ENCODE measurements at regions not wholly inside any gene's neighbourhood (a gene's known extent, or its start where the extent isn't known, plus 50 kb on each side); places are given as distances from the start of the nearest gene placed in this dataset.

GRCh38 chr5:36815871-36816270 is 60.7 kb upstream of the NIPBL start:
- ATAC-seq (ENCODE audit: low read depth in 2 of 2) (no peak), DNase-seq (no peak)
- Mint-ChIP-seq H3K9me3 (peaks cover 0 to 1% (median 0%) of the 10 kb centered on the region in 7 donors), H3K27me3 (peaks cover 20% of the 10 kb centered on the region), H3K36me3 (no peaks in the 10 kb centered on the region), H3K4me3 (no peak overlapping the region), H3K27ac (no peak overlapping the region), H3K4me1 (no peaks in the 10 kb centered on the region)
- H3K27me3 ChIP-seq (ENCODE audit: control insufficient read depth, insufficient read depth, low read length): no peaks in the 10 kb centered on the region
- H3K27ac ChIP-seq (ENCODE audit: insufficient read depth, low read length, poor library complexity, severe bottlenecking): no peak overlapping the region
- H3K36me3 ChIP-seq (ENCODE audit: control insufficient read depth, insufficient read depth, low read length): no peaks in the 10 kb centered on the region
- H3K4me1 ChIP-seq (ENCODE audit: control insufficient read depth, insufficient read depth, low read length, poor library complexity, severe bottlenecking): no peaks in the 10 kb centered on the region
- H3K4me3 ChIP-seq (ENCODE audit: low read depth, low read length): no peak overlapping the region
- H3K9me3 ChIP-seq (ENCODE audit: control insufficient read depth in 2 of 2, low read length in 2 of 2): no peaks in the 10 kb centered on the region

- Mint-ChIP-seq H3K36me3 (no peaks in the 10 kb centered on the region), H3K9me3 (peaks cover 0 to 6% (median 1%) of the 10 kb centered on the region in 7 donors), H3K27ac (peak overlapping the region in 1 of 3 donors; percentile 33), H3K4me3 (no peak overlapping the region), H3K27me3 (peaks cover 30% of the 10 kb centered on the region), H3K4me1 (no peaks in the 10 kb centered on the region)
- H3K36me3 ChIP-seq (ENCODE audit: control insufficient read depth, insufficient read depth, low read length): no peaks in the 10 kb centered on the region
- H3K4me3 ChIP-seq (ENCODE audit: low read depth, low read length): no peak overlapping the region
- H3K4me1 ChIP-seq (ENCODE audit: control insufficient read depth, insufficient read depth, low read length, poor library complexity, severe bottlenecking): no peaks in the 10 kb centered on the region
- H3K9me3 ChIP-seq (ENCODE audit: control insufficient read depth in 2 of 2, low read length in 2 of 2): no peaks in the 10 kb centered on the region
- no peak for ATAC-seq (ENCODE audit: low read depth in 2 of 2)
- no peak for DNase-seq
- H3K27me3 ChIP-seq (ENCODE audit: control insufficient read depth, insufficient read depth, low read length): peaks cover 4% of the 10 kb centered on the region
- no peak overlapping the region for H3K27ac ChIP-seq (ENCODE audit: insufficient read depth, low read length, poor library complexity, severe bottlenecking)
Measured at GRCh38 chr5:36820900-36821299, 55.7 kb upstream of the NIPBL start.

GRCh38 chr5:36826694-36827093 is 49.9 kb upstream of the NIPBL start:
- ATAC-seq (ENCODE audit: low read depth in 2 of 2) (no peak), DNase-seq (no peak)
- Histone ChIP-seq H3K27ac (ENCODE audit: insufficient read depth, low read length, poor library complexity, severe bottlenecking) (no peak overlapping the region), H3K9me3 (ENCODE audit: control insufficient read depth in 2 of 2, low read length in 2 of 2) (no peaks in the 10 kb centered on the region), H3K4me1 (ENCODE audit: control insufficient read depth, insufficient read depth, low read length, poor library complexity, severe bottlenecking) (no peaks in the 10 kb centered on the region), H3K36me3 (ENCODE audit: control insufficient read depth, insufficient read depth, low read length) (no peaks in the 10 kb centered on the region), H3K4me3 (ENCODE audit: low read depth, low read length) (no peak overlapping the region), H3K27me3 (ENCODE audit: control insufficient read depth, insufficient read depth, low read length) (peaks cover 11% of the 10 kb centered on the region)
- Mint-ChIP-seq H3K9me3 (peaks cover 0 to 7% (median 1%) of the 10 kb centered on the region in 7 donors), H3K27ac (no peak overlapping the region), H3K4me1 (no peaks in the 10 kb centered on the region), H3K27me3 (peaks cover 37% of the 10 kb centered on the region), H3K4me3 (no peak overlapping the region), H3K36me3 (no peaks in the 10 kb centered on the region)
